ENCODE measurements at regions not wholly inside any gene's neighbourhood (a gene's known extent, or its start where the extent isn't known, plus 50 kb on each side); places are given as distances from the start of the nearest gene placed in this dataset.

DNA sequence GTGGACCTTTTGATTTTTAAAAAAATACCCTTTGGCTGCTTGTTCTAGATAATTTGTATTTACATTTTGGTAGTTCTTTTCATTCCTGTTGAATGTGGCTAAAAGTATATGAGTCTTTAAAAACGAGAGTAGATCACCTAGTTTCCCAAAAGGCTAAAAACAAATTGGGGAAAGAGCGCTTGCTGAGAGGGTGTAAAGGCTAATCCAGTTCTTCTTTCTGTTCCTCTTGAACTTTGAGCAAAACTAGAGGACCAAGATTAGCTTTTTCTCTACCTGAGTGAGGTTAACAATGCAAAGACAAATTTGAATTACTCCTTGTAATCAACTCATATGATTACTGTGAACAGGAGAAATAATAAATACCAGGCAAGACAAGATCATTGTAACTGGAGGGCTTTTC lies 2513.2 kb downstream of the PCDH9 start:
- TF ChIP-seq, protein P1, sequence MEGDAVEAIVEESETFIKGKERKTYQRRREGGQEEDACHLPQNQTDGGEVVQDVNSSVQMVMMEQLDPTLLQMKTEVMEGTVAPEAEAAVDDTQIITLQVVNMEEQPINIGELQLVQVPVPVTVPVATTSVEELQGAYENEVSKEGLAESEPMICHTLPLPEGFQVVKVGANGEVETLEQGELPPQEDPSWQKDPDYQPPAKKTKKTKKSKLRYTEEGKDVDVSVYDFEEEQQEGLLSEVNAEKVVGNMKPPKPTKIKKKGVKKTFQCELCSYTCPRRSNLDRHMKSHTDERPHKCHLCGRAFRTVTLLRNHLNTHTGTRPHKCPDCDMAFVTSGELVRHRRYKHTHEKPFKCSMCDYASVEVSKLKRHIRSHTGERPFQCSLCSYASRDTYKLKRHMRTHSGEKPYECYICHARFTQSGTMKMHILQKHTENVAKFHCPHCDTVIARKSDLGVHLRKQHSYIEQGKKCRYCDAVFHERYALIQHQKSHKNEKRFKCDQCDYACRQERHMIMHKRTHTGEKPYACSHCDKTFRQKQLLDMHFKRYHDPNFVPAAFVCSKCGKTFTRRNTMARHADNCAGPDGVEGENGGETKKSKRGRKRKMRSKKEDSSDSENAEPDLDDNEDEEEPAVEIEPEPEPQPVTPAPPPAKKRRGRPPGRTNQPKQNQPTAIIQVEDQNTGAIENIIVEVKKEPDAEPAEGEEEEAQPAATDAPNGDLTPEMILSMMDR (IDR thresholded peaks at IDR 0.05; ENCODE audit: low read length) = no peak
- TF ChIP-seq EZH2phosphoT487 (IDR thresholded peaks at IDR 0.05; ENCODE audit: low read length) = no peak
- TF ChIP-seq EZH2 (optimal IDR thresholded peaks at IDR 0.05; ENCODE audit: low read depth, low read length) = no peak

All from MM.1S (cell line).